Suprapubic skin (tissue), 4 donors: ENCODE measurements at regions not wholly inside any gene's neighbourhood (a gene's known extent, or its start where the extent isn't known, plus 50 kb on each side); places are given as distances from the start of the nearest gene placed in this dataset.

Experiments
- DNase-seq, 2 donors: peaks; one replicate each; pipeline ENCODE4 v3.0.0-alpha.2; 2019; ENCODE audit warnings: low spot score in 2 of 2
- H3K27ac ChIP-seq: fragments of 200-600 bp; sonication (generic); one replicate; pipeline ENCODE4 v1.5.1; 2019
- H3K27me3 ChIP-seq: fragments of 200-600 bp; sonication (generic); one replicate; pipeline ENCODE4 v1.5.1; 2019
- H3K36me3 ChIP-seq: fragments of 200-600 bp; sonication (generic); one replicate; pipeline ENCODE4 v1.5.1; 2019
- H3K4me1 ChIP-seq: fragments of 200-600 bp; sonication (generic); one replicate; pipeline ENCODE4 v1.5.1; 2019
- H3K4me3 ChIP-seq: fragments of 200-600 bp; sonication (generic); one replicate; pipeline ENCODE4 v1.5.1; 2019; ENCODE audit warnings: mild to moderate bottlenecking
- H3K9me3 ChIP-seq: fragments of 200-600 bp; sonication (generic); one replicate; pipeline ENCODE4 v1.5.1; 2019
- EP300 ChIP-seq: sonication (generic); formaldehyde crosslinking; IDR thresholded peaks from one replicate; pipeline ENCODE4 v1.6.1; 2017; ENCODE audit warnings: antibody characterized with exemption
- POLR2A ChIP-seq, 2 donors: fragments of 450-650 bp; IDR thresholded peaks; one replicate each; pipeline ENCODE4 v1.6.1; 2017; ENCODE audit warnings: antibody characterized with exemption in 2 of 2, mild to moderate bottlenecking in 2 of 2, moderate library complexity in 2 of 2
- POLR2AphosphoS5 ChIP-seq, 3 donors: sonication (generic); formaldehyde crosslinking; IDR thresholded peaks; one replicate each; pipeline ENCODE4 v1.6.1; 2017; ENCODE audit warnings: antibody characterized with exemption in 3 of 3
- WGBS: methylation state at CpG from one replicate; pipeline ENCODE4 v1.1.5; 2018; 5-methylcytosine and 5-hydroxymethylcytosine counted together
- TF ChIP-seq, protein P1 (sequence below), 2 donors: fragments of 200-600 bp in 1 of 2; fragments of 450-650 bp in 1 of 2; sonication (generic) in 1 of 2; IDR thresholded peaks; one replicate each; pipeline ENCODE4 v1.5.1; 2016 to 2019; ENCODE audit warnings: antibody characterized with exemption in 2 of 2, mild to moderate bottlenecking in 1 of 2, moderate library complexity in 1 of 2

DNA sequence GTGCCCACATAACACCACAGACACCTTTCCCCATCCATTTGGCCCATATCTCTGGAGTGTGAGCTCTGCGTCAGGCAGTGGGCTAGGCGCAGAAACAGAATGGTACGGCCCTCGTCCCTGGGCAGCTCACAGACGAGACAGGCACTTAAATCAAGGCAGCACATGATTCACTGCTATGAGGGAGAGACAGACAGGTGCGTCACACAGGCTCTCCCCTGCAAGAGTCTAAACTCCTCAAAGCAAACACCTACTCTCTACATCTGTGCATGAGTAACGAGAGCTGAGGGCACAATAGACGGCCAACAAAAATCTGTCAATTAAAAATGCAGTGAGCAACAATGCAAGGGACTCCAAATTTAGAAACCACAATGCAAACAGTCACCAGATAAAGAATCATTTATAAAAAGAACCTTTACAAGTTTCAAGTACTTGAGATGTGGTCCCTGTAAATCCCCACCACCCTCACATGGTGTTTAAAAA, 348.9 kb downstream of the UQCRFS1 start:
- Histone ChIP-seq H3K27me3 (no peaks in the 10 kb centered on the region), H3K36me3 (no peaks in the 10 kb centered on the region), H3K4me3 (no peak overlapping the region), H3K27ac (no peak overlapping the region), H3K9me3 (no peaks in the 10 kb centered on the region), H3K4me1 (peaks cover 4% of the 10 kb centered on the region)
- WGBS, result 51% methylated on average over 8 of the region's 8 CpGs
- DNase-seq, result no peak
- TF ChIP-seq EP300, result no peak
- TF ChIP-seq, protein P1, sequence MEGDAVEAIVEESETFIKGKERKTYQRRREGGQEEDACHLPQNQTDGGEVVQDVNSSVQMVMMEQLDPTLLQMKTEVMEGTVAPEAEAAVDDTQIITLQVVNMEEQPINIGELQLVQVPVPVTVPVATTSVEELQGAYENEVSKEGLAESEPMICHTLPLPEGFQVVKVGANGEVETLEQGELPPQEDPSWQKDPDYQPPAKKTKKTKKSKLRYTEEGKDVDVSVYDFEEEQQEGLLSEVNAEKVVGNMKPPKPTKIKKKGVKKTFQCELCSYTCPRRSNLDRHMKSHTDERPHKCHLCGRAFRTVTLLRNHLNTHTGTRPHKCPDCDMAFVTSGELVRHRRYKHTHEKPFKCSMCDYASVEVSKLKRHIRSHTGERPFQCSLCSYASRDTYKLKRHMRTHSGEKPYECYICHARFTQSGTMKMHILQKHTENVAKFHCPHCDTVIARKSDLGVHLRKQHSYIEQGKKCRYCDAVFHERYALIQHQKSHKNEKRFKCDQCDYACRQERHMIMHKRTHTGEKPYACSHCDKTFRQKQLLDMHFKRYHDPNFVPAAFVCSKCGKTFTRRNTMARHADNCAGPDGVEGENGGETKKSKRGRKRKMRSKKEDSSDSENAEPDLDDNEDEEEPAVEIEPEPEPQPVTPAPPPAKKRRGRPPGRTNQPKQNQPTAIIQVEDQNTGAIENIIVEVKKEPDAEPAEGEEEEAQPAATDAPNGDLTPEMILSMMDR (IDR thresholded peaks at IDR 0.05), result no peak
- TF ChIP-seq POLR2A (IDR thresholded peaks at IDR 0.05), result no peak
- no peak for TF ChIP-seq POLR2AphosphoS5 (IDR thresholded peaks at IDR 0.05)

DNA sequence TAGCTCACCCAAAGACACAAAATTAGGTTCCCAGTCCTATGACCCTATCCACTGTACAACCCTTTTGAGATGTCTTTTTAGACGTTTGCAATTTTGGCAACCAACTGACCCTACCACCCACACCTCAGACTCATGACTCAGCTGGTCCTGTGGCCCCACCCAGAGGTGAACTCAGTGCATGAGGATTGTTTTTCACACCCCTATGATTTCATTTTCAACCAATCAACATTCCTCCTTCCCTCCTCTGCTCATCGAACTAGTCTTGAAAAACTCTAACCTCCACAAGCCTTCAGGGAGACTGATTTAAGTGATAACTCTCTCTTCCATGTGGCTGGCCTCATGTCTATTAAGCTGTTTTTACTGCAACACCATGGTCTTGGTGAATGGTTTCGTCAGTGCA, 350.7 kb downstream of the UQCRFS1 start:
- TF ChIP-seq POLR2AphosphoS5 (IDR thresholded peaks at IDR 0.05) (no peak), POLR2A (IDR thresholded peaks at IDR 0.05) (no peak), EP300 (no peak)
- TF ChIP-seq, protein P1 (IDR thresholded peaks at IDR 0.05), result no peak
- no peak for DNase-seq
- Histone ChIP-seq H3K27ac (no peak overlapping the region), H3K4me3 (no peak overlapping the region), H3K4me1 (peaks cover 4% of the 10 kb centered on the region), H3K36me3 (no peaks in the 10 kb centered on the region), H3K27me3 (no peaks in the 10 kb centered on the region), H3K9me3 (no peaks in the 10 kb centered on the region)
- WGBS, result 34% methylated on average over 3 of the region's 3 CpGs

DNA sequence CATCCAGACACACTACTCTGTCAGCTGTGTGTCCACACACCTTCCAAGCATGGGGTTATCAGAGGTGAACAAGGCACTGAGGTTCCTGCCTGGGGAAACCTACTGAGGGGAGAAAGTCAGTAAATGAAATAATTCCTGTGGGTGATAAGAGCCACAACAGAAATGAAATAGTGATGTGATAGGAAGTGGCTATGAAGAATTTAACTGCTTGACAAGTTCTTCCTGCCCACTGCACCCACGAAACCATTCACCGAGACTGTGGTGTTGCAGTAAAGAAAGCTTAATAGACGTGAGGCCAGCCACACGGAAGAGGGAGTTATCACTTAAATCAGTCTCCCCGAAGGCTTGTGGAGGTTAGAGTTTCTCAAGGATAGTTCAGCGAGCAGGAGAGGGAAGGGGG, 353.1 kb downstream of the UQCRFS1 start:
- no peaks in the 10 kb centered on the region for H3K36me3 ChIP-seq
- WGBS, result 58% methylated on average over 6 of the region's 6 CpGs
- no peak for DNase-seq

DNA sequence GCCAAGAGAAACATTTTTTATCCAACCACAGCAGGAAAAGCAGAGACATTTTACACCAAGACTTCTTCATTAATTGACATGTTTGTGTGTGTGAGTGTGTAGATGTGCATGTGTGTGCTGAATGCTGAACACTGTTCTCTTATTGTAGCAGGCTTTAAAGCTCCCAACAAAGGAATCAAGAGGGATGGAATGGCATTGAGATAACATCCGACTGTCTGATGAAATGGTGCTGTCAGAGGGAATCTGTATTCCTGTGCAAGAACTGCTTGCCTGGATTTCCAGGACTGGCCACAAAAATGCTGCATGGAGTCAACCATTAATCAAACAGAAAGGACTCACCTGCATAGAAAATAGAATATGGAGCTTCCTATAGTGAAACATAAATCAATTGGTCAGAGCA, 354.0 kb downstream of the UQCRFS1 start:
- 67% methylated on average over 1 of the region's 1 CpG for WGBS
- TF ChIP-seq POLR2AphosphoS5 (IDR thresholded peaks at IDR 0.05) (no peak), EP300 (no peak), POLR2A (IDR thresholded peaks at IDR 0.05) (no peak)
- TF ChIP-seq, protein P1 (IDR thresholded peaks at IDR 0.05), result no peak
- H3K4me3 ChIP-seq, result no peak overlapping the region

More for the DNA sequence above, 353.1 kb downstream of the UQCRFS1 start:
- no peak overlapping the region for H3K27ac ChIP-seq
- no peak overlapping the region for H3K4me3 ChIP-seq
- H3K27me3 ChIP-seq, result no peaks in the 10 kb centered on the region
- no peaks in the 10 kb centered on the region for H3K9me3 ChIP-seq
- H3K4me1 ChIP-seq, result peaks cover 3% of the 10 kb centered on the region
- TF ChIP-seq POLR2AphosphoS5 (IDR thresholded peaks at IDR 0.05), result no peak

DNA sequence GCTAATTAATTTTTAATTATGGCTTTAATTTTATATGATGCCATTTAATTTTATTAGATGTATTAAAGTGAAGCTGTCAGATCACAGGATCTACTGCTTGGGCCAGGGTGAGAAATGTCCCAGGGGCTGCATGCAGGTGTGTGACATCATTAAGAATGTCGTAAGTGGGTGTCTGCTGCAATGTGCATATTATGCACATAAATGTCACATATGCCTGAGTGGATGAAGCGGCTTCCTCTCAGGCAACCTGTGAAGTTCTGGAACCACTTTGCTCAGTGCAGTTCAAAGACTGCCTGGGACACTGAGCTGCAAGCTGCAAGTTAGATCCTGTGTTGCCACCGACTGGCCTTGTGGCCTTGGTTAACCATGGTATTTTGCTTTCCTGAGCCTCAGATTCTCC, 355.0 kb downstream of the UQCRFS1 start:
- Histone ChIP-seq H3K27ac (no peak overlapping the region), H3K9me3 (peaks cover 4% of the 10 kb centered on the region), H3K4me1 (no peaks in the 10 kb centered on the region), H3K4me3 (no peak overlapping the region), H3K27me3 (no peaks in the 10 kb centered on the region), H3K36me3 (no peaks in the 10 kb centered on the region)
- no peak for DNase-seq
- 59% methylated on average over 3 of the region's 3 CpGs for WGBS
- TF ChIP-seq POLR2AphosphoS5 (IDR thresholded peaks at IDR 0.05) (no peak), EP300 (no peak), POLR2A (IDR thresholded peaks at IDR 0.05) (no peak)
- TF ChIP-seq, protein P1 (IDR thresholded peaks at IDR 0.05), result no peak

More for the DNA sequence above, 354.0 kb downstream of the UQCRFS1 start:
- Histone ChIP-seq H3K27ac (no peak overlapping the region), H3K27me3 (no peaks in the 10 kb centered on the region), H3K9me3 (no peaks in the 10 kb centered on the region), H3K36me3 (no peaks in the 10 kb centered on the region), H3K4me1 (no peaks in the 10 kb centered on the region)
- no peak for DNase-seq

DNA sequence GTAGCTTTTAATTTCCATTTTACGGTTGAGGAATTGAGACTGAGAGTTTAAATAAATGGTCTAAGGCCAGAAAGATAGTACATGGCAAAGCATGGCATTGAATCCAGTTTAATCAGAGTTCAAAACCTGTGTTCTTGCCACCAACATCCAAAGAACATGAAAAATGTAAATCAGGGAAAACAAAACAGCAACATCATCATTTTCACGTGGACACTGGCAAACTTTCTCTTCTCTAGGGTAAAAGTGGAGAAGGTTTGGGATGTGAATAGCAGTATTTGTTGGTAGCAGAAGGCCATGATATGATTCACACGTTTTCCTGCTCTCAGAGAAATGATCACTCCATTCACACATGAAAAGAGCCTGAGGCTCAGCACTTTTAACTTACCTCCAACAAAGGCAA, 357.7 kb downstream of the UQCRFS1 start:
- Histone ChIP-seq H3K4me1 (no peaks in the 10 kb centered on the region), H3K27ac (no peak overlapping the region), H3K36me3 (no peaks in the 10 kb centered on the region), H3K4me3 (no peak overlapping the region), H3K27me3 (no peaks in the 10 kb centered on the region), H3K9me3 (peaks cover 4% of the 10 kb centered on the region)
- WGBS, result 53% methylated on average over 3 of the region's 3 CpGs
- no peak for DNase-seq
- no peak for TF ChIP-seq POLR2A (IDR thresholded peaks at IDR 0.05)
- no peak for TF ChIP-seq POLR2AphosphoS5 (IDR thresholded peaks at IDR 0.05)
- no peak for TF ChIP-seq EP300
- TF ChIP-seq, protein P1 (IDR thresholded peaks at IDR 0.05), result no peak
